ENCODE measurements at regions not wholly inside any gene's neighbourhood (a gene's known extent, or its start where the extent isn't known, plus 50 kb on each side); places are given as distances from the start of the nearest gene placed in this dataset.

DNA sequence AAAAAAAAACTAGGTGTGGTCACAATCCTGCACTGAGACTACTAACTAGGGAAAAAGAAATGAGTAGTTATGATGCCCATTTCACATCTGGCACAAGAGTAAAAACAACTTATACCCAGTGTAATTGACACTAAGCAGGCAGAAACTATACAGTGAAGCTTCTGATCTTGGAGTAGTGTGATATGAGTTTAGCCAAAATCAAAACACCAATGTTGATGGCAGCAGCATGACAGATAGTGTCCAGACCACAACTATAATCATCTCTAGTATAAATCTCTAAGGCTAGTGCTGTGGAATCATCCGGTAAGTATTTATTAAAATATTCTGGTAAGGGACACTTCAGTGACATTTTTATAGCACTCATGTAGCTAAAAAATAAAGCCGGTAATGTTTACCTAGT, 108.5 kb upstream of the EPHA6 start:
- TF ChIP-seq ZNF8 (CRISPR knock-in tag; IDR thresholded peaks at IDR 0.05) (no peak), OSR1 (CRISPR knock-in tag; IDR thresholded peaks at IDR 0.05) (no peak), RARB (CRISPR knock-in tag; IDR thresholded peaks at IDR 0.05) (no peak), ZFP3 (CRISPR knock-in tag; IDR thresholded peaks at IDR 0.05) (no peak), GLIS3 (CRISPR knock-in tag; IDR thresholded peaks at IDR 0.05) (no peak), TOX (CRISPR knock-in tag; IDR thresholded peaks at IDR 0.05; ENCODE audit: borderline replicate concordance) (no peak), SNAI2 (CRISPR knock-in tag; IDR thresholded peaks at IDR 0.05) (no peak), ZFP30 (CRISPR knock-in tag; IDR thresholded peaks at IDR 0.05) (no peak), ARNTL (CRISPR knock-in tag; IDR thresholded peaks at IDR 0.05; ENCODE audit: borderline replicate concordance, low read depth) (no peak), ESRRG (CRISPR knock-in tag; IDR thresholded peaks at IDR 0.05) (no peak)
- TF ChIP-seq, protein P1, sequence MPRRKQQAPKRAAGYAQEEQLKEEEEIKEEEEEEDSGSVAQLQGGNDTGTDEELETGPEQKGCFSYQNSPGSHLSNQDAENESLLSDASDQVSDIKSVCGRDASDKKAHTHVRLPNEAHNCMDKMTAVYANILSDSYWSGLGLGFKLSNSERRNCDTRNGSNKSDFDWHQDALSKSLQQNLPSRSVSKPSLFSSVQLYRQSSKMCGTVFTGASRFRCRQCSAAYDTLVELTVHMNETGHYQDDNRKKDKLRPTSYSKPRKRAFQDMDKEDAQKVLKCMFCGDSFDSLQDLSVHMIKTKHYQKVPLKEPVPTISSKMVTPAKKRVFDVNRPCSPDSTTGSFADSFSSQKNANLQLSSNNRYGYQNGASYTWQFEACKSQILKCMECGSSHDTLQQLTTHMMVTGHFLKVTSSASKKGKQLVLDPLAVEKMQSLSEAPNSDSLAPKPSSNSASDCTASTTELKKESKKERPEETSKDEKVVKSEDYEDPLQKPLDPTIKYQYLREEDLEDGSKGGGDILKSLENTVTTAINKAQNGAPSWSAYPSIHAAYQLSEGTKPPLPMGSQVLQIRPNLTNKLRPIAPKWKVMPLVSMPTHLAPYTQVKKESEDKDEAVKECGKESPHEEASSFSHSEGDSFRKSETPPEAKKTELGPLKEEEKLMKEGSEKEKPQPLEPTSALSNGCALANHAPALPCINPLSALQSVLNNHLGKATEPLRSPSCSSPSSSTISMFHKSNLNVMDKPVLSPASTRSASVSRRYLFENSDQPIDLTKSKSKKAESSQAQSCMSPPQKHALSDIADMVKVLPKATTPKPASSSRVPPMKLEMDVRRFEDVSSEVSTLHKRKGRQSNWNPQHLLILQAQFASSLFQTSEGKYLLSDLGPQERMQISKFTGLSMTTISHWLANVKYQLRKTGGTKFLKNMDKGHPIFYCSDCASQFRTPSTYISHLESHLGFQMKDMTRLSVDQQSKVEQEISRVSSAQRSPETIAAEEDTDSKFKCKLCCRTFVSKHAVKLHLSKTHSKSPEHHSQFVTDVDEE (CRISPR knock-in tag; IDR thresholded peaks at IDR 0.05), result no peak
- TF ChIP-seq, protein P2, sequence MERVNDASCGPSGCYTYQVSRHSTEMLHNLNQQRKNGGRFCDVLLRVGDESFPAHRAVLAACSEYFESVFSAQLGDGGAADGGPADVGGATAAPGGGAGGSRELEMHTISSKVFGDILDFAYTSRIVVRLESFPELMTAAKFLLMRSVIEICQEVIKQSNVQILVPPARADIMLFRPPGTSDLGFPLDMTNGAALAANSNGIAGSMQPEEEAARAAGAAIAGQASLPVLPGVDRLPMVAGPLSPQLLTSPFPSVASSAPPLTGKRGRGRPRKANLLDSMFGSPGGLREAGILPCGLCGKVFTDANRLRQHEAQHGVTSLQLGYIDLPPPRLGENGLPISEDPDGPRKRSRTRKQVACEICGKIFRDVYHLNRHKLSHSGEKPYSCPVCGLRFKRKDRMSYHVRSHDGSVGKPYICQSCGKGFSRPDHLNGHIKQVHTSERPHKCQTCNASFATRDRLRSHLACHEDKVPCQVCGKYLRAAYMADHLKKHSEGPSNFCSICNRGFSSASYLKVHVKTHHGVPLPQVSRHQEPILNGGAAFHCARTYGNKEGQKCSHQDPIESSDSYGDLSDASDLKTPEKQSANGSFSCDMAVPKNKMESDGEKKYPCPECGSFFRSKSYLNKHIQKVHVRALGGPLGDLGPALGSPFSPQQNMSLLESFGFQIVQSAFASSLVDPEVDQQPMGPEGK (CRISPR knock-in tag; IDR thresholded peaks at IDR 0.05; ENCODE audit: borderline replicate concordance), result no peak
- TF ChIP-seq, protein P3, sequence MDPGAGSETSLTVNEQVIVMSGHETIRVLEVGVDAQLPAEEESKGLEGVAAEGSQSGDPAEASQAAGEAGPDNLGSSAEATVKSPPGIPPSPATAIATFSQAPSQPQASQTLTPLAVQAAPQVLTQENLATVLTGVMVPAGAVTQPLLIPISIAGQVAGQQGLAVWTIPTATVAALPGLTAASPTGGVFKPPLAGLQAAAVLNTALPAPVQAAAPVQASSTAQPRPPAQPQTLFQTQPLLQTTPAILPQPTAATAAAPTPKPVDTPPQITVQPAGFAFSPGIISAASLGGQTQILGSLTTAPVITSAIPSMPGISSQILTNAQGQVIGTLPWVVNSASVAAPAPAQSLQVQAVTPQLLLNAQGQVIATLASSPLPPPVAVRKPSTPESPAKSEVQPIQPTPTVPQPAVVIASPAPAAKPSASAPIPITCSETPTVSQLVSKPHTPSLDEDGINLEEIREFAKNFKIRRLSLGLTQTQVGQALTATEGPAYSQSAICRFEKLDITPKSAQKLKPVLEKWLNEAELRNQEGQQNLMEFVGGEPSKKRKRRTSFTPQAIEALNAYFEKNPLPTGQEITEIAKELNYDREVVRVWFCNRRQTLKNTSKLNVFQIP (CRISPR knock-in tag; IDR thresholded peaks at IDR 0.05; ENCODE audit: borderline replicate concordance, low read depth), result no peak
- TF ChIP-seq, protein P4, sequence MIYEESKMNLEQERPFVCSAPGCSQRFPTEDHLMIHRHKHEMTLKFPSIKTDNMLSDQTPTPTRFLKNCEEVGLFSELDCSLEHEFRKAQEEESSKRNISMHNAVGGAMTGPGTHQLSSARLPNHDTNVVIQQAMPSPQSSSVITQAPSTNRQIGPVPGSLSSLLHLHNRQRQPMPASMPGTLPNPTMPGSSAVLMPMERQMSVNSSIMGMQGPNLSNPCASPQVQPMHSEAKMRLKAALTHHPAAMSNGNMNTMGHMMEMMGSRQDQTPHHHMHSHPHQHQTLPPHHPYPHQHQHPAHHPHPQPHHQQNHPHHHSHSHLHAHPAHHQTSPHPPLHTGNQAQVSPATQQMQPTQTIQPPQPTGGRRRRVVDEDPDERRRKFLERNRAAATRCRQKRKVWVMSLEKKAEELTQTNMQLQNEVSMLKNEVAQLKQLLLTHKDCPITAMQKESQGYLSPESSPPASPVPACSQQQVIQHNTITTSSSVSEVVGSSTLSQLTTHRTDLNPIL (CRISPR knock-in tag; IDR thresholded peaks at IDR 0.05; ENCODE audit: low read depth), result no peak
